RPMI8226 (cell line): ENCODE measurements at regions not wholly inside any gene's neighbourhood (a gene's known extent, or its start where the extent isn't known, plus 50 kb on each side); places are given as distances from the start of the nearest gene placed in this dataset.

Experiments
- DNase-seq: peaks from one replicate; pipeline ENCODE4 v3.0.0-alpha.2; 2015

- DNase-seq: no peak
Observed at GRCh38 chr10:85231534-85232270, 903.3 kb downstream of the CCSER2 start.

- no peak for DNase-seq
Observed at GRCh38 chr10:85235258-85235657, 906.9 kb downstream of the CCSER2 start.

GRCh38 chr10:85238676-85239075 lies 910.3 kb downstream of the CCSER2 start:
- DNase-seq: no peak

- no peak for DNase-seq
Observed at GRCh38 chr10:85250304-85250703, 921.9 kb downstream of the CCSER2 start.

- DNase-seq: no peak
Observed at GRCh38 chr10:85256481-85256880, 928.1 kb downstream of the CCSER2 start.

GRCh38 chr10:85259908-85260307 lies 931.5 kb downstream of the CCSER2 start:
- DNase-seq: no peak

- DNase-seq: no peak
Observed at GRCh38 chr10:85262992-85263391, 934.6 kb downstream of the CCSER2 start.

- no peak for DNase-seq
Observed at GRCh38 chr10:85265121-85265520, 936.7 kb downstream of the CCSER2 start.

- no peak for DNase-seq
Observed at GRCh38 chr10:85266808-85267207, 938.4 kb downstream of the CCSER2 start.

- DNase-seq: no peak
Observed at GRCh38 chr10:85280014-85280413, 951.6 kb downstream of the CCSER2 start.

GRCh38 chr10:85284778-85285770 lies 956.7 kb downstream of the CCSER2 start:
- no peak for DNase-seq

GRCh38 chr10:85293483-85293882 lies 965.1 kb downstream of the CCSER2 start:
- DNase-seq: no peak

GRCh38 chr10:85311613-85312337 lies 983.4 kb downstream of the CCSER2 start:
- no peak for DNase-seq

- DNase-seq: no peak
Observed at GRCh38 chr10:85315657-85316056, 987.3 kb downstream of the CCSER2 start.

- no peak for DNase-seq
Observed at GRCh38 chr10:85316276-85316675, 987.9 kb downstream of the CCSER2 start.

- DNase-seq: no peak
Observed at GRCh38 chr10:85317827-85318226, 989.4 kb downstream of the CCSER2 start.

GRCh38 chr10:85318809-85319807 lies 990.7 kb downstream of the CCSER2 start:
- DNase-seq: no peak

- no peak for DNase-seq
Observed at GRCh38 chr10:85319826-85320225, 991.4 kb downstream of the CCSER2 start.

GRCh38 chr10:85333594-85333993 lies 1005.2 kb downstream of the CCSER2 start:
- no peak for DNase-seq

GRCh38 chr10:85362401-85362800 lies 1004.2 kb downstream of the GRID1 start:
- no peak for DNase-seq

- no peak for DNase-seq
Observed at GRCh38 chr10:85377029-85377806, 989.4 kb downstream of the GRID1 start.
